MM.1S (cell line): ENCODE measurements at regions not wholly inside any gene's neighbourhood (a gene's known extent, or its start where the extent isn't known, plus 50 kb on each side); places are given as distances from the start of the nearest gene placed in this dataset.
"Not testable (repeated sequence)": the region's sequence is repeated elsewhere in the genome, so short reads cannot be mapped to it uniquely, and the experiment has no call there.

ENCODE experiments used
- EZH2 ChIP-seq: fragments of 300-600 bp; sonication (generic); optimal IDR thresholded peaks from 2 replicates; pipeline ENCODE3; 2017; ENCODE audit warnings: low read depth, mild to moderate bottlenecking, antibody characterized with exemption, low read length, mixed read lengths
- EZH2phosphoT487 ChIP-seq: fragments of 300-600 bp; sonication (generic); IDR thresholded peaks from 2 replicates; pipeline ENCODE4 v1.6.1; 2018; ENCODE audit warnings: antibody characterized with exemption, low read length
- TF ChIP-seq, protein P1 (sequence below): fragments of 300-600 bp; sonication (generic); IDR thresholded peaks from 2 replicates; pipeline ENCODE4 v1.5.1; 2016; ENCODE audit warnings: antibody characterized with exemption, low read length, mixed read lengths

GRCh38 chr7:149963985-149964384, 90.2 kb downstream of the ATP6V0E2 start:
- TF ChIP-seq, protein P1, sequence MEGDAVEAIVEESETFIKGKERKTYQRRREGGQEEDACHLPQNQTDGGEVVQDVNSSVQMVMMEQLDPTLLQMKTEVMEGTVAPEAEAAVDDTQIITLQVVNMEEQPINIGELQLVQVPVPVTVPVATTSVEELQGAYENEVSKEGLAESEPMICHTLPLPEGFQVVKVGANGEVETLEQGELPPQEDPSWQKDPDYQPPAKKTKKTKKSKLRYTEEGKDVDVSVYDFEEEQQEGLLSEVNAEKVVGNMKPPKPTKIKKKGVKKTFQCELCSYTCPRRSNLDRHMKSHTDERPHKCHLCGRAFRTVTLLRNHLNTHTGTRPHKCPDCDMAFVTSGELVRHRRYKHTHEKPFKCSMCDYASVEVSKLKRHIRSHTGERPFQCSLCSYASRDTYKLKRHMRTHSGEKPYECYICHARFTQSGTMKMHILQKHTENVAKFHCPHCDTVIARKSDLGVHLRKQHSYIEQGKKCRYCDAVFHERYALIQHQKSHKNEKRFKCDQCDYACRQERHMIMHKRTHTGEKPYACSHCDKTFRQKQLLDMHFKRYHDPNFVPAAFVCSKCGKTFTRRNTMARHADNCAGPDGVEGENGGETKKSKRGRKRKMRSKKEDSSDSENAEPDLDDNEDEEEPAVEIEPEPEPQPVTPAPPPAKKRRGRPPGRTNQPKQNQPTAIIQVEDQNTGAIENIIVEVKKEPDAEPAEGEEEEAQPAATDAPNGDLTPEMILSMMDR, result not testable (repeated sequence)
- TF ChIP-seq EZH2, EZH2phosphoT487: not testable (repeated sequence)
